Stomach (tissue), 4 donors: ENCODE measurements at regions not wholly inside any gene's neighbourhood (a gene's known extent, or its start where the extent isn't known, plus 50 kb on each side); places are given as distances from the start of the nearest gene placed in this dataset.

ENCODE experiments used
- CTCF ChIP-seq, 7 experiments: fragments of 450-650 bp in 4 of 7; fragments of 200-600 bp in 3 of 7; sonication (generic) in 3 of 7; IDR thresholded peaks; one replicate each; pipeline ENCODE4 v1.5.1; 2016 to 2019; ENCODE audit warnings: antibody characterized with exemption in 7 of 7, control low read depth in 2 of 7, mild to moderate bottlenecking in 1 of 7
- POLR2A ChIP-seq, 4 donors: fragments of 450-650 bp; IDR thresholded peaks; one replicate each; pipeline ENCODE4 v1.6.1; 2016; ENCODE audit warnings: antibody characterized with exemption in 4 of 4, control low read depth in 2 of 4, mild to moderate bottlenecking in 1 of 4, moderate library complexity in 1 of 4
- POLR2AphosphoS5 ChIP-seq, 3 donors: sonication (generic); formaldehyde crosslinking; IDR thresholded peaks; one replicate each; pipeline ENCODE4 v1.6.1; 2016; ENCODE audit warnings: antibody characterized with exemption in 3 of 3

GRCh38 chr2:57539761-57540160 lies 506.8 kb upstream of the VRK2 start:
- TF ChIP-seq POLR2A (IDR thresholded peaks at IDR 0.05) = no peak
- no peak for TF ChIP-seq CTCF (IDR thresholded peaks at IDR 0.05)
- TF ChIP-seq POLR2AphosphoS5 (IDR thresholded peaks at IDR 0.05) = no peak
